ENCODE measurements at regions not wholly inside any gene's neighbourhood (a gene's known extent, or its start where the extent isn't known, plus 50 kb on each side); places are given as distances from the start of the nearest gene placed in this dataset.

GRCh38 chr2:19419211-19419880 is 60.9 kb upstream of the OSR1 start:
- intact Hi-C loops (cut with micrococcal nuclease) = no loop called here
- POLR2A ChIA-PET = no interaction called here
- Histone ChIP-seq H4K20me1 (ENCODE audit: control insufficient read depth, insufficient read depth, low read length, poor library complexity, severe bottlenecking) (no peaks in the 10 kb centered on the region), H2AFZ (ENCODE audit: insufficient read depth, low read depth, low read length, poor library complexity, severe bottlenecking) (no peak overlapping the region), H3K9me3 (ENCODE audit: control extremely low read depth in 1 of 3, control insufficient read depth in 2 of 3, insufficient read depth in 1 of 3, low read length in 2 of 3) (no peaks in the 10 kb centered on the region), H3K4me1 (ENCODE audit: control insufficient read depth in 2 of 2, insufficient read depth in 2 of 2, low read length in 2 of 2) (no peaks in the 10 kb centered on the region), H3K27ac (ENCODE audit: low read length in 2 of 2) (no peak overlapping the region), H3K79me2 (ENCODE audit: control insufficient read depth, insufficient read depth, low read length) (no peaks in the 10 kb centered on the region), H3K27me3 (replicated peaks in 1 of 4; ENCODE audit: control extremely low read depth in 1 of 4, control insufficient read depth in 3 of 4, insufficient read depth in 4 of 4, low read length in 3 of 4) (no peaks in the 10 kb centered on the region), H3K36me3 (replicated peaks in 1 of 2; ENCODE audit: control extremely low read depth in 1 of 2, control insufficient read depth in 1 of 2, extremely low read depth in 1 of 2, insufficient read depth in 2 of 2, low read length in 1 of 2) (no peaks in the 10 kb centered on the region), H3K9ac (ENCODE audit: low read length) (no peak overlapping the region), H3K4me2 (replicated peaks; ENCODE audit: low read depth, low read length, poor library complexity, severe bottlenecking) (no peak overlapping the region), H3K4me3 (ENCODE audit: control extremely low read depth in 1 of 5, extremely low read depth in 1 of 5, insufficient read depth in 1 of 5, low read depth in 2 of 5, low read length in 4 of 5) (no peak overlapping the region)
- CTCF ChIA-PET = no interaction called here
- Mint-ChIP-seq H3K4me3 (no peak overlapping the region), H3K4me1 (no peaks in the 10 kb centered on the region), H3K27me3 (peaks cover 6% of the 10 kb centered on the region), H3K27ac (no peak overlapping the region), H3K9me3 (ENCODE audit: insufficient read depth) (no peaks in the 10 kb centered on the region)
- TF ChIP-seq, protein P1, sequence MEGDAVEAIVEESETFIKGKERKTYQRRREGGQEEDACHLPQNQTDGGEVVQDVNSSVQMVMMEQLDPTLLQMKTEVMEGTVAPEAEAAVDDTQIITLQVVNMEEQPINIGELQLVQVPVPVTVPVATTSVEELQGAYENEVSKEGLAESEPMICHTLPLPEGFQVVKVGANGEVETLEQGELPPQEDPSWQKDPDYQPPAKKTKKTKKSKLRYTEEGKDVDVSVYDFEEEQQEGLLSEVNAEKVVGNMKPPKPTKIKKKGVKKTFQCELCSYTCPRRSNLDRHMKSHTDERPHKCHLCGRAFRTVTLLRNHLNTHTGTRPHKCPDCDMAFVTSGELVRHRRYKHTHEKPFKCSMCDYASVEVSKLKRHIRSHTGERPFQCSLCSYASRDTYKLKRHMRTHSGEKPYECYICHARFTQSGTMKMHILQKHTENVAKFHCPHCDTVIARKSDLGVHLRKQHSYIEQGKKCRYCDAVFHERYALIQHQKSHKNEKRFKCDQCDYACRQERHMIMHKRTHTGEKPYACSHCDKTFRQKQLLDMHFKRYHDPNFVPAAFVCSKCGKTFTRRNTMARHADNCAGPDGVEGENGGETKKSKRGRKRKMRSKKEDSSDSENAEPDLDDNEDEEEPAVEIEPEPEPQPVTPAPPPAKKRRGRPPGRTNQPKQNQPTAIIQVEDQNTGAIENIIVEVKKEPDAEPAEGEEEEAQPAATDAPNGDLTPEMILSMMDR (IDR thresholded peaks at IDR 0.05) = no peak
- no peak for TF ChIP-seq EZH2 (IDR thresholded peaks at IDR 0.05; ENCODE audit: borderline replicate concordance, insufficient read depth, low read depth, low read length, poor library complexity, severe bottlenecking)
- whole genome bisulfite sequencing (ENCODE audit: insufficient coverage) = 83% methylated on average over 1 of the region's 3 CpGs
- ATAC-seq (ENCODE audit: low read depth) = no peak
- no peak for DNase-seq

DNA sequence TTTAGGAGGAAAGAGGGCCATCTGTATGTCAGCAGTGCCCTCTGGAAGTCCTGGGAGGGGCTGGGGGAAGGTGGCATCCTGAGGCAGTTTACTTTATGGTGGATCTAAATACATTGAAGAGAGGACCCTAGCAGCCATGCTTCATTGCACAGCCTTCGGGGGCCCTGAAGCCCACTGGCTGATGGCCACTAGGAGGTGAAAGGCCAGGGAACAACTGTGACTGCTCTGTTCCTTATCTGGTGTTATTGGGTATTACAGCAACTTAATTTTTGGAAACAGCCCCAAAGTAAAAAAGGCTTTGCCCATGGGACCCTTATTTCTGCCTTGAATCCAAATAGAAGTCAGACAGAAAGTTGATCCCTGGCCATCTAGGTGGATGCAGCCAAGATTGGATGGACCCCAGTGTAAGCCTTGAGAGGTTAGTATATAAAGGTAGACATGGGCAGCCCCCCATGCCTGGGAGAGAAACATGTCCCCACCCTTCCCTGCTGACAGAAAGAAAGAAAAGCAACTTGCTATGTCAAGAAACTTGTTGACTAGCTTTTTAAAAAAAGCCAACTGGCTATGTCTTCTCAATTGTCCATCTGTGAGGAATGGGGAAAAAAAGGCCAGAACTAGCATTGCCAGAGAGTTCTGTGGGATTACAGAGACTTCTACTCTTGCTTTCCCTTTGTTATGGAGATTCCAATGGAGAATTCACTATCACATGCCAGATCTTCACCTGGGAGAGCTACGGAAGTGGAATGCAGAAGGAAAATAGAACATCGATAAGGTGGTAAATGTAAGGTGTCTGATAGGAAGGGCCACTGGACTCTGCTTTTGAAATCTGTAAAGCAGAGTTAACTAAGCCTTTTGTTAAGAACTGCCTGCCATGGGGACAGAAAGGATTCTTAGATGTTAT is 58.6 kb upstream of the OSR1 start:
- Mint-ChIP-seq H3K4me3 (no peak overlapping the region), H3K9me3 (ENCODE audit: insufficient read depth) (no peaks in the 10 kb centered on the region), H3K4me1 (no peaks in the 10 kb centered on the region), H3K27ac (no peak overlapping the region), H3K27me3 (peaks cover 6% of the 10 kb centered on the region)
- Histone ChIP-seq H3K9ac (ENCODE audit: low read length) (no peak overlapping the region), H4K20me1 (ENCODE audit: control insufficient read depth, insufficient read depth, low read length, poor library complexity, severe bottlenecking) (no peaks in the 10 kb centered on the region), H3K27me3 (replicated peaks in 1 of 4; ENCODE audit: control extremely low read depth in 1 of 4, control insufficient read depth in 3 of 4, insufficient read depth in 4 of 4, low read length in 3 of 4) (no peaks in the 10 kb centered on the region), H3K4me1 (ENCODE audit: control insufficient read depth in 2 of 2, insufficient read depth in 2 of 2, low read length in 2 of 2) (no peaks in the 10 kb centered on the region), H3K27ac (ENCODE audit: low read length in 2 of 2) (no peak overlapping the region), H3K4me2 (replicated peaks; ENCODE audit: low read depth, low read length, poor library complexity, severe bottlenecking) (no peak overlapping the region), H3K4me3 (ENCODE audit: control extremely low read depth in 1 of 5, extremely low read depth in 1 of 5, insufficient read depth in 1 of 5, low read depth in 2 of 5, low read length in 4 of 5) (no peak overlapping the region), H2AFZ (ENCODE audit: insufficient read depth, low read depth, low read length, poor library complexity, severe bottlenecking) (no peak overlapping the region), H3K9me3 (ENCODE audit: control extremely low read depth in 1 of 3, control insufficient read depth in 2 of 3, insufficient read depth in 1 of 3, low read length in 2 of 3) (peaks cover 0 to 6% (median 0%) of the 10 kb centered on the region in 3 donors), H3K79me2 (ENCODE audit: control insufficient read depth, insufficient read depth, low read length) (no peaks in the 10 kb centered on the region), H3K36me3 (replicated peaks in 1 of 2; ENCODE audit: control extremely low read depth in 1 of 2, control insufficient read depth in 1 of 2, extremely low read depth in 1 of 2, insufficient read depth in 2 of 2, low read length in 1 of 2) (no peaks in the 10 kb centered on the region)
- 70% methylated on average over 3 of the region's 3 CpGs for WGBS (ENCODE audit: insufficient coverage)
- ATAC-seq (ENCODE audit: low read depth) (no peak), DNase-seq (no peak)
- CTCF ChIA-PET = no interaction called here
- POLR2A ChIA-PET = no interaction called here
- intact Hi-C loops (cut with micrococcal nuclease) = no loop called here
- no peak for TF ChIP-seq EZH2 (IDR thresholded peaks at IDR 0.05; ENCODE audit: borderline replicate concordance, insufficient read depth, low read depth, low read length, poor library complexity, severe bottlenecking)
- TF ChIP-seq, protein P1 (IDR thresholded peaks at IDR 0.05) = no peak

All from B cell (primary cell).